ENCODE measurements at regions not wholly inside any gene's neighbourhood (a gene's known extent, or its start where the extent isn't known, plus 50 kb on each side); places are given as distances from the start of the nearest gene placed in this dataset.
"Not testable (repeated sequence)": the region's sequence is repeated elsewhere in the genome, so short reads cannot be mapped to it uniquely, and the experiment has no call there.

DNA sequence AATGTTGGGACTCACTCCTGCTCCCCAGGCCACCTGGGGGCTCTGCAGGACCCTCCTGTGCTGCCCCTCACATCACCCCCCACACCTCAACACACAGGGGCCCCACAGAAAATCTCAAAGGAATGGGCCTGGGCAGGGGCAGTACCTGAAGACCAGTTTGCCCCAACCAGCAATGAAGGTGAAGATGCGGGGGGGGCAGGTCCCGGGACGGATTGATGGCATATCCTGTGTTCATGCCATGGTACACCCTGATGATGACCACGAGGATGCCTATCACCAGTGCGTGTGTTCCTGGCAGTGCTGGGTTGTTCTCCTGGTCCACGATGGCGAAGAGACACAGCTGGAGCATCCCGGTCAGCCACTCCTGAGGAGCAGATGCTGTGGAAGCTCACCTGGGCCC lies 663.0 kb downstream of the FOXD4L5 start:
- peak in 1 of 2 donors; percentile 10 for DNase-seq
- H3K27me3 ChIP-seq; H3K9me3 ChIP-seq; H3K4me3 ChIP-seq; H3K27ac ChIP-seq; H3K4me1 ChIP-seq; intact Hi-C loops (cut with DNase I; ENCODE audit: low total_unique reads); H3K36me3 ChIP-seq: not testable (repeated sequence)

Measured in uterus (tissue), 3 donors.